CD4-positive, alpha-beta T cell (primary cell): ENCODE measurements at regions not wholly inside any gene's neighbourhood (a gene's known extent, or its start where the extent isn't known, plus 50 kb on each side); places are given as distances from the start of the nearest gene placed in this dataset.

Source experiments
- ATAC-seq: fragments of 200-7000 bp; cut with Tn5 transposase; one replicate; pipeline ENCODE4 v1.10.0; 2022; ENCODE audit warnings: mild to moderate bottlenecking; ENCODE audit not compliant: poor library complexity
- CTCF ChIA-PET: fragments of 350-600 bp; sonication (Branson Sonifier 250); formaldehyde crosslinking; loops from one replicate; lab custom pipeline; 2021; ENCODE audit warnings: antibody characterized with exemption, inconsistent platforms; lab: Charles Lee
- POLR2A ChIA-PET: fragments of 350-600 bp; sonication (Branson Sonifier 250); formaldehyde crosslinking; loops from one replicate; lab custom pipeline; 2021; ENCODE audit warnings: antibody characterized with exemption, inconsistent platforms; lab: Charles Lee
- DNase-seq, 14 experiments: peaks; one replicate each; pipeline ENCODE4 v3.0.0-alpha.2; 2013 to 2020; ENCODE audit warnings: mixed read lengths in 2 of 14
- H3K27ac ChIP-seq, 2 donors: one replicate each; pipeline versions ENCODE4 v1.5.1 to v1.7.0; 2013; ENCODE audit warnings: low read length in 2 of 2, low read depth in 1 of 2, mild to moderate bottlenecking in 1 of 2
- H3K27me3 ChIP-seq, 2 experiments: 1 replicate in 1 of 2; 2 replicates in 1 of 2; pipeline versions ENCODE4 v1.6.1 to v1.7.0; 2013; ENCODE audit warnings: low read length in 2 of 2, control low read depth in 1 of 2, mild to moderate bottlenecking in 1 of 2, moderate library complexity in 1 of 2; ENCODE audit not compliant: insufficient read depth in 2 of 2, control insufficient read depth in 1 of 2
- H3K36me3 ChIP-seq: one replicate; pipeline ENCODE4 v1.6.1; 2013; ENCODE audit warnings: low read length, control low read depth; ENCODE audit not compliant: insufficient read depth
- H3K4me1 ChIP-seq: one replicate; pipeline ENCODE4 v1.6.1; 2013; ENCODE audit warnings: low read length, control low read depth; ENCODE audit not compliant: insufficient read depth
- H3K4me3 ChIP-seq: one replicate; pipeline ENCODE4 v1.5.1; 2013; ENCODE audit warnings: mild to moderate bottlenecking, low read length, moderate library complexity
- H3K9me3 ChIP-seq, 2 experiments: 1 replicate in 1 of 2; 2 replicates in 1 of 2; pipeline versions ENCODE4 v1.6.1 to v1.7.0; 2013; ENCODE audit warnings: low read length in 2 of 2, mild to moderate bottlenecking in 2 of 2, control low read depth in 1 of 2, moderate library complexity in 1 of 2; ENCODE audit not compliant: control insufficient read depth in 1 of 2, insufficient read depth in 1 of 2
- H3K27ac Mint-ChIP-seq: one replicate; pipeline ENCODE4 v1.8.0; 2020; ENCODE audit warnings: mixed read lengths
- H3K27me3 Mint-ChIP-seq: one replicate; pipeline ENCODE4 v1.8.0; 2021; ENCODE audit warnings: mixed read lengths
- H3K36me3 Mint-ChIP-seq: one replicate; pipeline ENCODE4 v1.8.0; 2021; ENCODE audit warnings: low read depth, mixed read lengths
- H3K4me1 Mint-ChIP-seq: one replicate; pipeline ENCODE4 v1.8.0; 2021; ENCODE audit warnings: low read depth, mixed read lengths
- H3K4me3 Mint-ChIP-seq: one replicate; pipeline ENCODE4 v1.8.0; 2020; ENCODE audit warnings: mild to moderate bottlenecking, mixed read lengths
- H3K9me3 Mint-ChIP-seq: one replicate; pipeline ENCODE4 v1.8.0; 2020; ENCODE audit warnings: mixed read lengths
- intact Hi-C, 2 experiments: fragments of 100-400 bp; cut with DNase I in 1 of 2; cut with micrococcal nuclease in 1 of 2; formaldehyde crosslinking; loops; one replicate each; pipeline versions ENCODE4 v1.15.1 to v1.9.0; 2023 to 2025; cut with DNase I, micrococcal nuclease
- TF ChIP-seq, protein P1 (sequence below): fragments of 200-600 bp; IDR thresholded peaks from one replicate; pipeline ENCODE4 v1.8.0; 2022; ENCODE audit warnings: antibody characterized with exemption, mild to moderate bottlenecking

DNA sequence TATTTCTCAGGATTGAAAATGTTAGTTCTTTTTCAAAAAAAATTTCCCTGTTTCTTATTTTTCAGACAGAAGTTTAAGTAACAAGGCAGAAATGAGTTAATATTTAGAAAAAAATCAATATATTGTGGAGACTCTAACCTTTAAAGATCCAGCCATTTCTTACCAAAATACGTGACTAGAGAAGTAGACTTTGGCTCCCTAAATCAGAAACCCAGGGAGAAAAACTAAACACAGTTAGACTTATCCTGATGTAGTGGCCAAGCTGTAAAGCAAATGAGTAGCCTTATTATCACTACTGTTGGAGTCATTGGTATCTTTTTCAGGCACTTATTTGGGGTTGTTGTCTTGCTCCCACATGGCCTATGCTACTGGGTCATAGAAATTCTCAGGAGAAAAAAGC, 1556.4 kb upstream of the ADGRL3 start:
- CTCF ChIA-PET: no interaction called here
- H3K27ac Mint-ChIP-seq: no peak overlapping the region
- H3K36me3 Mint-ChIP-seq: no peaks in the 10 kb centered on the region
- H3K9me3 Mint-ChIP-seq: peaks cover 5% of the 10 kb centered on the region
- Histone ChIP-seq H3K36me3 (no peaks in the 10 kb centered on the region), H3K27ac (no peak overlapping the region), H3K4me3 (no peak overlapping the region), H3K4me1 (no peaks in the 10 kb centered on the region), H3K27me3 (no peaks in the 10 kb centered on the region), H3K9me3 (peaks cover 0 to 3% of the 10 kb centered on the region in 2 experiments)
- ATAC-seq: no peak
- H3K4me1 Mint-ChIP-seq: no peaks in the 10 kb centered on the region
- TF ChIP-seq, protein P1, sequence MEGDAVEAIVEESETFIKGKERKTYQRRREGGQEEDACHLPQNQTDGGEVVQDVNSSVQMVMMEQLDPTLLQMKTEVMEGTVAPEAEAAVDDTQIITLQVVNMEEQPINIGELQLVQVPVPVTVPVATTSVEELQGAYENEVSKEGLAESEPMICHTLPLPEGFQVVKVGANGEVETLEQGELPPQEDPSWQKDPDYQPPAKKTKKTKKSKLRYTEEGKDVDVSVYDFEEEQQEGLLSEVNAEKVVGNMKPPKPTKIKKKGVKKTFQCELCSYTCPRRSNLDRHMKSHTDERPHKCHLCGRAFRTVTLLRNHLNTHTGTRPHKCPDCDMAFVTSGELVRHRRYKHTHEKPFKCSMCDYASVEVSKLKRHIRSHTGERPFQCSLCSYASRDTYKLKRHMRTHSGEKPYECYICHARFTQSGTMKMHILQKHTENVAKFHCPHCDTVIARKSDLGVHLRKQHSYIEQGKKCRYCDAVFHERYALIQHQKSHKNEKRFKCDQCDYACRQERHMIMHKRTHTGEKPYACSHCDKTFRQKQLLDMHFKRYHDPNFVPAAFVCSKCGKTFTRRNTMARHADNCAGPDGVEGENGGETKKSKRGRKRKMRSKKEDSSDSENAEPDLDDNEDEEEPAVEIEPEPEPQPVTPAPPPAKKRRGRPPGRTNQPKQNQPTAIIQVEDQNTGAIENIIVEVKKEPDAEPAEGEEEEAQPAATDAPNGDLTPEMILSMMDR: no peak
- intact Hi-C loops: no loop called here
- POLR2A ChIA-PET: no interaction called here
- DNase-seq: no peak
- no peaks in the 10 kb centered on the region for H3K27me3 Mint-ChIP-seq
- H3K4me3 Mint-ChIP-seq: no peak overlapping the region

DNA sequence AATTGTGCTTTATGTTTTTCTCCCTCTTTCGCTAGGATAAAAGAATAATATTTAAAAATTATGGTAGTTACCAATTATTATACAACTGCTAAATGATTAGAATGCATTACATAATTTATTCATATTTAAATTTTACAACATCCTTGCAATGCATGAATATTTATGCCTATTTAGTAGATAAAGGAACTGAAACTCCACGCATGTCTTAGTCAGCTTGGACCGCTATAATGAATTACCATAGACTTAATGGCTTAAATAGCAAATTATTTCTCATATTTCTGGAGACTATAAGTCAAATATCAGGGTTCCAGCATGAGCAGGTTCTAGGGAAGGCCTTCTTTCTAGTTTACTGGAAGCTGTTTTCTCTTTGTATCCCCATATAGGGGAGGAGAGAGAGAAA, 1555.4 kb upstream of the ADGRL3 start:
- ChIA-PET CTCF (no interaction called here), POLR2A (no interaction called here)
- Mint-ChIP-seq H3K4me1 (no peaks in the 10 kb centered on the region), H3K27me3 (no peaks in the 10 kb centered on the region), H3K27ac (no peak overlapping the region), H3K4me3 (no peak overlapping the region), H3K9me3 (peaks cover 5% of the 10 kb centered on the region), H3K36me3 (no peaks in the 10 kb centered on the region)
- Histone ChIP-seq H3K4me3 (no peak overlapping the region), H3K9me3 (peaks cover 3 to 6% of the 10 kb centered on the region in 2 experiments), H3K4me1 (no peaks in the 10 kb centered on the region), H3K27ac (no peak overlapping the region), H3K36me3 (no peaks in the 10 kb centered on the region), H3K27me3 (no peaks in the 10 kb centered on the region)
- TF ChIP-seq, protein P1: no peak
- intact Hi-C loops: no loop called here
- DNase-seq: no peak
- no peak for ATAC-seq

DNA sequence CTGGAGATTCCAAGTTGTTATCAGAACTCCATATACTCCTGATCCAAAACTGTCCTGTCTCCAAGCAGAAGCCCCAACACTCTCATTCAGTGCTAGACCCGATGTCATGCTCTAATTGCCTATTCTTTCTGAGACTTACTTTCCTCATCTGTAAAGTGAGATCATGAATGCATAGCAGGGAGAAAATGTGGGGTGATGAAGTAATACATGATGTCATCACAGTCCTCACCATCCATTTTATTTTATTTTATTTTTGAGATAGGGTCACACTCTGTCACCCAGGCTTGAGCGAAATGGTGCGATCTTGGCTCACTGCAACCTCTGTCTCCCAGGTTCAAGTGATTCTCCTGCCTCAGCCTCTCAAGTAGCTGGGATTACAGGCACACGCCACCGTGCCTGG, 1554.0 kb upstream of the ADGRL3 start:
- TF ChIP-seq, protein P1: no peak
- no peaks in the 10 kb centered on the region for H3K36me3 Mint-ChIP-seq
- Histone ChIP-seq H3K36me3 (no peaks in the 10 kb centered on the region), H3K27ac (no peak overlapping the region), H3K4me3 (no peak overlapping the region), H3K4me1 (no peaks in the 10 kb centered on the region), H3K27me3 (no peaks in the 10 kb centered on the region), H3K9me3 (peaks cover 0 to 10% of the 10 kb centered on the region in 2 experiments)
- H3K4me1 Mint-ChIP-seq: no peaks in the 10 kb centered on the region
- DNase-seq (no peak), ATAC-seq (no peak)
- POLR2A ChIA-PET: no interaction called here
- intact Hi-C loops: no loop called here
- CTCF ChIA-PET: no interaction called here
- H3K4me3 Mint-ChIP-seq: no peak overlapping the region
- H3K27ac Mint-ChIP-seq: no peak overlapping the region
- H3K27me3 Mint-ChIP-seq: no peaks in the 10 kb centered on the region
- H3K9me3 Mint-ChIP-seq: peaks cover 9% of the 10 kb centered on the region
